HG02938 (cell line): ENCODE measurements at regions not wholly inside any gene's neighbourhood (a gene's known extent, or its start where the extent isn't known, plus 50 kb on each side); places are given as distances from the start of the nearest gene placed in this dataset.

ENCODE experiments used
- ATAC-seq: cut with Tn5 transposase; IDR thresholded peaks from one replicate; pipeline ENCODE4 v1.9.1; 2021; ENCODE audit warnings: mild to moderate bottlenecking, moderate library complexity; ENCODE audit not compliant: unreplicated experiment

DNA sequence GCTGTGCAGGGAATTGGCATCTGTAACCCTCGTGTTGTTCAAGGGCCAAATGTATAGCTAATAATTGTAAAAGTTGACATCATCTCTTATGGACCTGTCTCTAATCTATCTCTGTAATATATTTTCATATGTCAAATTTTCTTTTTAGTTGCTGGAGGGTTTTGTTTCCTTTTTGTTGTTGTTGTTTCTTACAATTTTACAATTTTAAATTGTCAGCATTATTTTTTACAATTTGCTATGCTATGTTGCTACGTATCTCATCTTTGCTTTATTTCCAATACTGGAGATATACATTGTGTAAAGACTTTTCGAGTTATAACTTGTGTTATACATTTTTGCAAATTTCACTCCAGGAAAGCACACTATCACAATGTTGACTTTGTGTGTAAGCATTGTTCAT, 290.2 kb upstream of the SP4 start:
- no peak for ATAC-seq

DNA sequence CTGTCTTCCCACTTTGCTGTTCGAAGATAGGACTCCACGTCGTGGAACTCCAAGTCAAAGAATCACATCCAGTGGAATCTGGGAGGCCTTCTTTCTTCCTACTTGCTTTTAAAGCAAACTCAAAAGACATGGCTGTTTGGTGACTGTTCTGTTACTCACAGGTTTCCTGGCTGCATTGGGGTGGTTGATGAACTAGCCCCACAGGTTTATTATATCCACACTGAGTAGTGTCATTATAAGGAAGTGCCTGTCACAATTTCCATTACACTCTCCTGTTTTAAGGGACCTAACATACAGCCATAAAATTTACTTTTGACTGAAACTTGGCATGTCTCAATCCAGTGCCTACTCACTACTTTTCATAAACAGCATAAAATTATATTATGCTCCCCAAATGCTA, 287.3 kb upstream of the SP4 start:
- ATAC-seq, result no peak

DNA sequence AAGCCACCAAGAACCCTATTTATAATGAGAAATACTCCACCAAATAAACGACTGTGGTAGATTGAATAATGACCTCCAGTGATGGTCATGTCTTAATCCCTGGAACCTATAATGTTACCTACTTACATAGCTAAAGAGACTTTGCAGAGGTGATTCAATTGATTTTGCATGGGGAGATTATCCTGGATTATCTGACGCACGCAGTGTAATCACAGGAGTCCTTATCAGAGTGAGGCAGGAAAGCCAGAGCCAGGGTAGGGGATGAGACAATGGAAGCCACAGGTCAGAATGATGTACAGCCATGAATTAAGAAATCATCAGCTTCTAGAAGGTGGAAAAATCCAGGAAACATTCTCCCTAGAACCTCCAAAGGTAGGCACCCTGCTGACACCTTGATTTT, 286.4 kb upstream of the SP4 start:
- no peak for ATAC-seq

DNA sequence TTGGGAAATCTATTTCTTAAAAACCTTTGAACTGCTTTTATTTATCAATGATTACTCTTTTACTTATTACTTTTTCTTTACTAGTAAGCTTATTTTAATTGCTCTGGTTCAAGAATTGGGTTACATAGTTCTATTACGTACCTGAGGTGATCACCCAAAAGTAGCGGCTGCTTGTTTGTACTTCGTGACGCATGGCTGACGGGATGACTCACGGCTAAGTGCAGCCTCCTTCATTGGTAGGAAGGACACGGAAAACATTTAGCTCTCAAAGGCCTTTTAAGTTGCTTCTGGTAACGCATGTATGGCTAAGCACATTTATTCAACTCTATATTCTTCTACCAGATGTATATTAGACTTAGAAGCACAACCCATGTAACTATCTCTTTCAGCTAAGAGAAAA, 285.8 kb upstream of the SP4 start:
- no peak for ATAC-seq

DNA sequence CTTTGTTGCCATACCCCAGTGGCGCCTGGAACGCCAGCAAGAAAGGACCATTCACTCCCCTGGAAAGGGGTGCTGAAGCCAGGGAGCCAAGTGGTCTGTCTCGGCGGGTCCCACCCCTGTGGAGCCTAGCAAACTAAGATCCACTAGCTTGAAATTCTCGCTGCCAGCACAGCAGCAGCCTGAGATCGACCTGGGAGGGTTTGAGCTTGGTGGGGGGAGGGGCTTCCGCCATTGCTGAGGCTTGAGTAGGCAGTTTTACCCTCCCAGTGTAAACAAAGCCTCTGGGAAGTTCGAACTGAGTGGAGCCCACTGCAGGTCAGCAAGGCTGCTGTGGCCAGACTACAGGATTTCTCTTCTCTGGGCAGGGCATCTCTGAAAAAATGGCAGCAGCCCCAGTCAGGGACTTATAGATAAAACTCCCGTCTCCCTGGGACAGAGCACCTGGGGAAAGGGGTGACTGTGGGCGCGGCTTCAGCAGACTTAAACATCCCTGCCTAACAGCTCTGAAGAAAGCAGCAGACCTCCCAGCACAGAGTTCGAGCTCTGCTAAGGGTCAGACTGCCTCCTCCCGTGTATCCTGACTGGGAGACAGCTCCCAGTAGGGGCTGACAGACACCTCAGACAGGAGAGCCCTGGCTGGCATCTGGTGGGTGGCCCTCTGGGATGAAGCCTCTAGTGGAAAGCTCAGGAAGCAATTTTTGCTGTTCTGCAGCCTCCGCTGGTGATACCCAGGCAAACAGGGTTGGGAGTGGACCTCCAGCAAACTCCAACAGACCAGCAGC, 281.1 kb upstream of the SP4 start:
- no peak for ATAC-seq

DNA sequence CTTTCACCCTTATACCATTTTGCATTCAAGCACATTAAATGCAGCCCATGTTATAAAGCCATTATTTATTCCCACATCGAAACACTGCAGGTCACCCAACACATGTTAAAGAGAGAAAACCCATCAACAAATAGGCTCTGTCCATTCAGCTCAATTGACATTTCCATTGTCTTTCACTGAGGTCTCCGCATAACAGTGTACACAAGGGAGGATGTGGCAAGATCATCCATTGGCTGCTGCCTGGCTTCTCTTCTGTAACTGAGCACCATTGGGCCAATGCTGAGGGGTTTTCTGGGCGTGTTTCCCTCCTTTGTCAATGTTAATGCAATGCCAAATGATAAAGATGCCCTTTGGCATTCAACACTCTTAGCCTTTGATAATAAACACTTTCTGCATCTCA, 278.1 kb upstream of the SP4 start:
- ATAC-seq, result no peak

DNA sequence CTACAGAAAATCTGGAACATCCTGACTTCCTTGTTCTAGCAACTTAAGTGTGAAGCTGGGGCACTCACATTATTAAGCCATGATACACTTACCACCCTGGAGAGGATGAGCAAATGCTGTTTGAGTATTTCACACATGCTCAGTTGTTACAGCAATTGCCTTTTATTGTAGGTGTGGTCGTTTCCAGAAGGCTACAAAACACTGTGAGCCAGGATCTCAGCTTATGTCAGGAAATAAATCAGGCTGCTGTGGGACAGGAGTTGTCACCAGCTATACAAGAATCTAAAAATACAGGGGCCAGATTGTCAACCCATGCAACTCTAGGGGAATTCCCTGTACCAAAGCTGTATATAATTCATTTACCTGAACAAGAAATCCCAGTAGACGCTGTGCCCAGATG, 273.3 kb upstream of the SP4 start:
- ATAC-seq, result no peak

DNA sequence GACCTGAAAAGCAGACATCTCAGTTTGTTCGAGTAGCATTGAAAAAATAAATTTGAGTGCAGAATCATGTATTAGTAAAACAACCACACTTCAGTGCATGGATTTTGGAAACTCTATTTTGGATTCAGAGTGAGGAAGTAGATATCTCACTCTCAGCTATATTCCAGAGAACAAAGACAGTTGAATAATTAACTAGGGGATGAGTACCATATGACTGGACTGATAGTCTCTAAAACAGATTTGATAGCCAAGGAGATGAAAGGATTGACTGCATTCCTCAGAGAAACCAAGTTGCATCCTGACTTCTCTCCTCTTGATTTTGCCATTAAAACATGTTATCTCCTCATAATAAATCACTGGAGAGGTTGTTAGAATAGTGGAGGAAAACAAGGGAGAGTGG, 268.4 kb upstream of the SP4 start:
- no peak for ATAC-seq

DNA sequence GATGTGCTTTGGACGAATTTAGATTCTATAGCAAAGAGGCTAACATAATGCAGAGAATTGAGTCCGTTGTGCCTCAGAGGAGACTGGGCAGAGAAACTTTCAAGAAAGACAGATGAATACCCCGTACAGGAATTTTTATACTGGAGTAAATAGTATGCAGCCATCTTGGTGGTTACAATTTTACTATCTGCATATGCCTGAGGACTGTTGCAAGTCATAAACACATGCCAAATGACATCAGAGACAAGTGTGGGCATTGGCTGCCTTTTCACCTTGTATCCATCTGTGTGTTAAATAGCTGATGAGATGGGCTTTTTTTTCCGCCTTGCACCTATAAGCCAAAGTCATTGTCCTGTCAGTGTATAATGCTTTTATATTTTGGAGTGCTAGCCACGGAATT, 267.5 kb upstream of the SP4 start:
- ATAC-seq, result no peak

DNA sequence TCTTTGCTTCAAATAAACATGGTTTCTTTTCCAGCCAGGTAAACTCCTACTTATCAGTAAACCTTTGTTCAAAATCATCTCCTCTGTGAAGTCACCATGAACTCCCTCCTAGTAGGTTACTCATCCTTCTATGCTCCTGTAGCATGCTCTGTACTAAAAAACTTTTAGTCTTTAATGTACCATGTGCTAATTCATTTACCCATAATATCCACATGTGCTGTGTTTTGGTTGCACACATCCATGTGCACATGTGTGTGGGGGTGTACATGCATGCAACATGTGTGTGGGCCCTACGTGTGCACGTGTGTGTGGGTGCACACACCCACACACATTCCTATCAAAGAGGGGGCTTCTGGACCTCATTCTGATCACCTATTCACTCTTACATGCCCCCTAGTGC, 259.9 kb upstream of the SP4 start:
- ATAC-seq, result no peak

DNA sequence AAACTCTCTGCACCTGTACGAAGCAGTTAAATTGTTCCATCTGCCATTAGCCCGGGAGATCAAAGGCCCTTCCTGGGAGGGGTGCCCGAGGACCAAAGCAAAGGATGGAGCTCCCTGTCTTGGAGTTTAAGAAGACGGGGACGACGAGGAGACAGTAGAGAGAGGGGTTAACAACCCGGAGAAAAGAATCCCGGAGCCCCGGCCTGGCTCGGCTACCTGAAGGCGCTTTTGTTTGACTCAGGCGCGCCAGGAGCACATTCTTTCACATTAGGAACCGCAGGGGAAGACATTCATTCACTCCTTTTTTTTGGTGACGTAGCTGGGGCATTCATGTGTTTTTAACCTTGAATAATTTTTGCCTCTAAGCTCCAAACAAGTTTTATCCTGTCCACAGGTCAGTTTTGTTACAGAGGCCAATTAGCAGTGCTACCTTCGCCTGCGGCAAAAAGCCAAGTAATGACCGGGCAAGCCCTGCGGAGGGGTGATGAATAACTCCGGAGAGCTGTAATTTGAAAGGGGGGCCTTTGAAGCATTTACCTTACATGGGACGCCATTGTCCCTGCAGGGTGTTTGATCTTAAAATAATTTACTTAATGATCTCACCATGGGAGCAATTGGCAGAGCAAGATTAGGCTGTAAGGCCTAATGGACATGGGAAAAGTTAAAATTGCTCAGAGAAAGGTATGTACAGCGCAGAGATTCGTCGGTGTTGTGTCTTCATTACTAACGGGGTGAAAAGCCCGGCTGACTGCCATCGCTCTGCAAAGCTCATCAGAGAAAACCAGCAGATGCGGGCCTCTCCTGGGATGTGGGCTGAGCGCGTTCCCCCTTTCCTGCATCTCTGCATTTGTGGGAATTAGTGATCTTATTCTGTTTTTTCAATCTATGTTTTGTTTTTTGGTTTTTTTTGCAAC, 258.0 kb upstream of the SP4 start:
- no peak for ATAC-seq

DNA sequence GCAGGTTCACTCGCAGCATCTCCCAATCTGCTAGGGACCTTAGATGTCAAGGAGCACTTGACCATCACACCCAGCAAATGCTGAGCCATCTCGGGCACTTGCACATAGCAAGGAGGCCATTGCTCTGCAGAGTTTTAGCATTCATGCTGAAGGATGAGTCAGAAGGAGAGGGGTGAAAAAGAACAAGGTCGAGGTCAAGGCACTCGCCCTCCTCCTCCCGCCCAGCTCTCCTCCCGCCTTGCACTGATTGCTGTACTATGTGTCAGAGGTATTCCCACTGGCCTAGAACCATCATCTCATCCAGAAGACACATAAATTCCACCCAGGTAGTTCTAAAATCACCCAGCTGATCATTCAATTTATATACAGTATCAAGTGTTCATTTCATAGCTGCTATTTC, 255.1 kb upstream of the SP4 start:
- ATAC-seq, result no peak

DNA sequence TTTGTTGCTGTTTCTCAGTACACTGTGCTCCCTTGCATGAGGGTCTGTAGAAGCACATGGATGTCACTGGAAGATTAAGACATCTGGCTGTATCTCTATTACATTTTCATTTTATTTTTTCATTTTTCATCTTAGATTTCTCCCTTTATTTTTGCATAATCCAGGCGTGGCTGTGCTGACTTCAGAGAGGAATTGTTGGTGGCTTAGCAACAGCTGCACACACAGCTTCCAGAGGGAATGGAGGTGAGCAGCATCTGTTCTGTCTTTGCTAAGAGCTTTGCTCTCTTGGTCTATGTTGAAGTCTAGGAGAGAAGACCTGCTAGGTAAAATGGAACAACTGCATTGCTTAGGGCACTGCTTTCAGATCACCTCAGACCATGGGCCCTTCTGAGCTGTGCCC, 254.4 kb upstream of the SP4 start:
- no peak for ATAC-seq

DNA sequence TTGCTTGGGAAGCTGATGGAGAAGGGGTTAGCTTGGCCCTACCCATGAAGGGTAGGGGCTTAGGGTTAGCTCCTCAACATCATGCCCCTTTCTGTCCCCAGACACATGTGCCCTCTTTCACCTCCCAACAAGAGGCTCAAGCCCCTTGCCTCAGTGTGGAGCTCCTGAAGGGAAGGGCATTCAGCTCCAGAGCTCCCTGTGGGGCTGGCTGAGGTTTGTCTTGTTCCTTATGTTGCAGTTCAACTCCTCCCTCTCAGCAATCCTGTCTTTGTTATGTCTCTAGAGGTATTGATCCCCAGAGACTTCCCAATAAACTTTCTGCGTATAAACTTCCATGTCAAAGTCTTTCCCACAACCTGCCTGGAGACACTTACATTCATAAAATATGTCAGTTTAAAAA, 252.2 kb upstream of the SP4 start:
- no peak for ATAC-seq

DNA sequence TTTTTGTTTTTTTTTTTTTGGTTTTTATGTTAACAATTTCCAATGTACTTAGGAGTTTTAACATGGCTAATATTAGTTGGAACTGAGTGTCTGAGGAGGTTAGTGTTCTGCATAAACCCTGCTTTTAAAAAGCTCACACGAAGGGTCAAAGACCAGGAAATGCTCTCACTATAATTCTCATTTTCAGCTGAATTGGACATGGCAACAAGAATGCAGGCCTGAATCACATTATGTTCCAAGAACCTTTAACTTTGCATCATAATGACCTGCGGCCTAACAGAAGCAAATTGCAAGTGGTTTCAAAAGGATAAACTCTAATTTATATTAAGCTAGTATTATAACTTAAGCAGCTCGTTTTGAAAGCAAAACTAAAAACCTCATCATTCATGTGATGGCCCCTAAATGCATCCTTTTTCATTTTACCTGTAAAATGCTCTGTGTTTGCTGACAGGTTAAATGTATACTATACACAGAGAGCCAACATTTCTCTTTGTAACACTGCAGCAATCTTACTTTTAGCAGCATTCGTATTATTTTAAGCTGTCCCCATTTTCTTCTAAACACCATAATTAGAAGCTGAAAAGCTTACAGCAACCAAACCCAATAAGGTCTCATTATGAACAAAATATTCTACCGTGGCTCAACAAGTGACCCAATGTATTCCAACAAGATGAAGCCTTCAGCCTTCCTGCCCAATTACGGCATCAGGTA, 242.8 kb upstream of the SP4 start:
- no peak for ATAC-seq

DNA sequence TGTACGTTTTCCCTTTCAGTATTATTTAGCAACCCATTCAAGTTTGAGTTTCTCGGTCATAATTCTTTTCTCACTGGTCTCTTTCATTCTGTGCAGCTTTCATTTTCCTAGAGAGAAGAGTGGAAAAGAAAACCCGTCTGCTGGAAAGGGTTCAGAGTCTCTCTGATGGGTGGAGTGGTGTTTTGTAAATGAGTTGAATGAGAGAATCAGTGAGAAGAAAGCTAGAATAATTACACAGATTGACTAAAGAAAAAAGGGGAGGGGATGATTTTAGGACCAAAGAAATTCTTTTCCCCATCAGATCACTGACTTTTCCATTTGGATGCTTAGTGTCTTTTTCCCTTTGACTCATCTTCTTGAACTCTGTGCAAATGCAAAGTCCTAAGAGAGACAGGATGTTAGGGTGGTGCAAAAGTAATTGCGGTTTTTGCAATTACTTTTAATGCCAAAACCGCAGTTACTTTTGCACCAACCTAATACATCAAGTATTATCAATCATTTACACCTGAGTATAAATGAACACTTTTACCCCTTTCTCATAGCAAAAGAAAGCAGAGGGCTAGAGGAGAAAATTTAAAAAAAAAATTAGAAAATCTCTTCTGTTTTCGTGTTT, 242.1 kb upstream of the SP4 start:
- no peak for ATAC-seq

DNA sequence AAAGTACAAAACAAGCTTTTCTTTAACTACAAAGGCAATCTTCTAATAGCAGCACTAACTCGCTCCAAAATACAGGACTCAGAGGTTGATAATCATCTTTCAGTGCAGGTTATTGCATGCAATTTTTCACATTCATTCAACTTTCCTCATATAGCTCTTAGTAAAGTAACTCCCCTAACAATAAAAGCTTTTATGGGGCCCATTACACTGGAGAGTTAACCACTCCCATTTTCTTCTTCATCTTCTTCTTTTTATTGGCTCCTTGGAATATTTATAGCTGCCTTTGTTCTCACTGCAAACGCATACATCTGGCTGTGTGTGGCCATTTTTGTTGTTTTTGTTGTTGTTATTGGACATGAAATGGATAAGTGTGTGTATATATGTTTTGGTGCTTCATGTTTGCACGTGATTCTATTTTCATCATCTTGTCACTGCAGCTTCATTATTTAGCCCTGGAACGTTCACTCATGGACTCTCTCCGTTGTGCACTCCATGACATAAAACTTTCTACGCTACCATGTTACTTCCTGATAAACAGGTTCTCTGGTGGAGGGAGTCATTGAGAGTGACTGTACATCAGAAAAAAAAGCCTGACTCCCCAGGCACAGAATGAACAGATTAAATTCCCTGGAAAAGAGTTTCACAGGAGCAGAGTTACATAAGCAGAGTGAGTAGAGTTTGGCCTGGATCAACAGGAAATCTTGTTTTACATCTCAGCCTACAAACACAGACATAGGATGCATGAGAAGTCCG, 236.4 kb upstream of the SP4 start:
- ATAC-seq, result no peak

DNA sequence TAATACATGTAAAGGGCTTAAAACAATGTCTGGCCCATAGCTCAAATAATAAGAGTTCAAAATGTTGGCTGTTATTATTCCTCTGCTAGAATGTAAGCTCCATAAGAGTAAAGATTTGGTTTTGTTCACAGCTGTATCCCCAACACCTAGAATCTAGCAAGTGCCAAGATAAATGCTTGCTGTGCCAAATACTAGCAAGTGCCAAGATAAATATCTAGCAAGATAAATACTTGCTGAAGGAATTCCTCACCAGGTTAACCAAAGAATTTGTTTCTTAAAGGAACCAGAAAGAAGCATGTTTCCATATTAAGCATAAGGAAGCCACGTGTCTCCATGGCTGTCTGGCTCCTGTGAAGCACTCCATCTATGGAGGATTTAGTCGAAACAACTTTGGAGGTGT, 235.2 kb upstream of the SP4 start:
- ATAC-seq, result no peak

DNA sequence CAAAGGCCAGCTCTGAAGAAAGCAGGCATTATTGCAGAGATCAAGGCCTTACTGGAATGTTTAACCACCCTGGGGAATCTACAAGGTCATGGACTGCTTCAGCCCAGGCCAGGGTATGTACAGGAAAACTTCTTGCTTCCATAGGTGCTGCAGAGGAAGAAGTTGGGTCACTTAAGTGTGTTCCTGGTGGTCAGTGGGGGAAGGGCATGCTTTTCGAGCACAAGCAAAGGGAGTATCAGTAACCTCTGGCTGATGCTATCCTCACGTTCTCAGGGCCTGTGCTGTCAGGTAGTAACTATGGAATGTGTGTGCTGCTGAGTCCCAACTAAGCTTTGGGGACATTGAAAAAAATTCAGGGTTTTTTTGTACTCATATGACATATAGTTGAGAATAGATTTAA, 234.0 kb upstream of the SP4 start:
- no peak for ATAC-seq

DNA sequence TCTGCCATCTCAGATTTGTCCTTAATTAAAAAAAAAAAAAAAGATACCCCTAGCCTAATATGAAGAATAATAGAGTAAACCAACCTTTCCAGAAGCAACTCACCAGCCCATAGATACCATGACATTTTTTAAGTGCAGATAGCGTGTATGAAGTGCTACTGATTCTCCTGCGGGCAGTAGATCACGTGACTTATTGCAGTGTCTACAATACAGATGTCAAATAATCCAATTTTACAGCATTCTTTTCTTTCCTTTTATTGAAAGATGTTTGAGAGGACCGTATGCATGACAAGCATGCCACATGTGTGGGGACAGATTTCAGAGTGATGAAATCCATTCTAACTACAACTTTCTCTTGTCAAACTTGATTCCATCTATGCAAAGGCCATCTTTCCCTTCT, 232.9 kb upstream of the SP4 start:
- no peak for ATAC-seq

DNA sequence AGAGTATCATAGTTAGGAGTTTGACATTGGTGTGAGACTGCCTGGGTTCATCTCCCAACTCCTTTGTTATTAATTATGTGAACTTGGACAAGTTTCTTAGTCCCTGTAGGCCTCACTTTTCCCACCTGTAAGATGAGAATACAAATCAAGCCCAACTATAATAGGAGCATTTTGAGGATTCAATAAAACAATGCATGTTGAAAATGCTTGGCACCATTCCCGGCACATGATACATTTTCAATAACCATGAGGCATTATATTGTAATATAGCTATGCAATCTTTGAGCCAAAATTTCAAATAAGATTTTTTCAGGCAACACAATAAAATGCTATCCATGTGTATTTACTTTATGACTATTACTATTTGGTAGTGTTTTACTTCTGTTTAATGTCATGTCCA, 229.0 kb upstream of the SP4 start:
- ATAC-seq, result no peak
